Peyer's patch (tissue), 4 donors: ENCODE measurements at regions not wholly inside any gene's neighbourhood (a gene's known extent, or its start where the extent isn't known, plus 50 kb on each side); places are given as distances from the start of the nearest gene placed in this dataset.

Experiments used
- POLR2A ChIP-seq, 2 donors: fragments of 450-650 bp; IDR thresholded peaks; one replicate each; pipeline ENCODE4 v1.5.1; 2017; ENCODE audit warnings: antibody characterized with exemption in 2 of 2, mild to moderate bottlenecking in 2 of 2, moderate library complexity in 2 of 2
- TF ChIP-seq, protein P1 (sequence below), 6 experiments: fragments of 450-650 bp in 4 of 6; fragments of 200-600 bp in 2 of 6; sonication (generic) in 1 of 6; IDR thresholded peaks; one replicate each; pipeline ENCODE4 v1.5.1; 2017 to 2019; ENCODE audit warnings: antibody characterized with exemption in 6 of 6, mild to moderate bottlenecking in 3 of 6, moderate library complexity in 1 of 6

DNA sequence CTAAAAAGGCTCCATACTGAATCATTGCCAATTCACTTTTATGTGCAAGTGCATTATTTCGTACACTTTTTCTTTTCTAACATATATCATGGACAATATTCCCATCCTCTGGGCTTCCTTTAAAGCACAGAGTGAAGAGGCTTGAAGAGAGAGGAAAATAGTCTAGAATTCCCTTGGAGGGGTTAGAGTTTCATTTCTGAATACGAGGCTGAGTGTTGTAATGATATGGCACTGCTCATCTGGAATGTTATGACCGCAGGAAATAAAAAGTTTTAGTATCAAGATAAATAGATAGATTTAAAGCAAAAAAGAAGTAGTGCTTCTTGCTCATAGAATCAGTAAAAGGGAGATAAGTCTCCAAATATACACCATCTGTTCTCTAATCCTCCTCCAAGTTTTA, 412.3 kb upstream of the SLITRK1 start:
- no peak for TF ChIP-seq POLR2A (IDR thresholded peaks at IDR 0.05)
- TF ChIP-seq, protein P1, sequence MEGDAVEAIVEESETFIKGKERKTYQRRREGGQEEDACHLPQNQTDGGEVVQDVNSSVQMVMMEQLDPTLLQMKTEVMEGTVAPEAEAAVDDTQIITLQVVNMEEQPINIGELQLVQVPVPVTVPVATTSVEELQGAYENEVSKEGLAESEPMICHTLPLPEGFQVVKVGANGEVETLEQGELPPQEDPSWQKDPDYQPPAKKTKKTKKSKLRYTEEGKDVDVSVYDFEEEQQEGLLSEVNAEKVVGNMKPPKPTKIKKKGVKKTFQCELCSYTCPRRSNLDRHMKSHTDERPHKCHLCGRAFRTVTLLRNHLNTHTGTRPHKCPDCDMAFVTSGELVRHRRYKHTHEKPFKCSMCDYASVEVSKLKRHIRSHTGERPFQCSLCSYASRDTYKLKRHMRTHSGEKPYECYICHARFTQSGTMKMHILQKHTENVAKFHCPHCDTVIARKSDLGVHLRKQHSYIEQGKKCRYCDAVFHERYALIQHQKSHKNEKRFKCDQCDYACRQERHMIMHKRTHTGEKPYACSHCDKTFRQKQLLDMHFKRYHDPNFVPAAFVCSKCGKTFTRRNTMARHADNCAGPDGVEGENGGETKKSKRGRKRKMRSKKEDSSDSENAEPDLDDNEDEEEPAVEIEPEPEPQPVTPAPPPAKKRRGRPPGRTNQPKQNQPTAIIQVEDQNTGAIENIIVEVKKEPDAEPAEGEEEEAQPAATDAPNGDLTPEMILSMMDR (IDR thresholded peaks at IDR 0.05) = no peak
